ENCODE measurements at regions not wholly inside any gene's neighbourhood (a gene's known extent, or its start where the extent isn't known, plus 50 kb on each side); places are given as distances from the start of the nearest gene placed in this dataset.

DNA sequence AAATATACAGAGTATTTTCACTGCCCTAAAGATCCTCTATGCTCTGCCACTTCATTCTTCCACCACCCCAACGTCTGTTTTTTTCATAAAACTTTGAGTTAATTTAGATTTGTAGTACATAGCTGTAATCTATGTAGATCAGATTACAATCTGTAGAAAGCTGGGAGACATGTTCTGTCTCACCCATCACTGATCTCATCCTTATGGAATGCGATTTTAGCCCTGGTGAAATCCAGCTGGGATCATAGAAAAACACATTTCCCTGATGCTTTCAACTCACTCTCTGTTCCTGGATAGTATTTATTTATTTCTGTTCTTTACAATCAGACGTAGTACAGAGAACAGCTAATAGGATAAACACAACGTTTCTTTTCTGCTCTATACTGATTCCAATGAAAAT lies 521.0 kb downstream of the KIF20B start:
- Histone ChIP-seq H3K4me3 (ENCODE audit: low read depth in 2 of 2, low read length in 2 of 2) (no peak overlapping the region), H3K36me3 (ENCODE audit: control insufficient read depth, insufficient read depth, low read length) (no peaks in the 10 kb centered on the region), H3K27ac (ENCODE audit: low read length) (no peak overlapping the region), H3K9me3 (ENCODE audit: control insufficient read depth, insufficient read depth, low read depth, low read length) (no peaks in the 10 kb centered on the region), H3K4me1 (ENCODE audit: control insufficient read depth, insufficient read depth, low read length) (no peaks in the 10 kb centered on the region), H3K27me3 (ENCODE audit: control insufficient read depth, insufficient read depth, low read length) (no peaks in the 10 kb centered on the region)
- no TSS peak for BruUV-seq (replicated peaks)
- in situ Hi-C loops (cut with HindIII; ENCODE audit: low pct_unique_long_range_greater_than_20kb, low sequenced_read_pairs), result no loop called here
- no peak for ATAC-seq
- no peak for TF ChIP-seq POLR2AphosphoS5 (IDR thresholded peaks at IDR 0.05; ENCODE audit: low read depth, low read length)
- TF ChIP-seq TCF7L2 (IDR thresholded peaks at IDR 0.05; ENCODE audit: low read depth, low read length), result no peak
- TF ChIP-seq, protein P1, sequence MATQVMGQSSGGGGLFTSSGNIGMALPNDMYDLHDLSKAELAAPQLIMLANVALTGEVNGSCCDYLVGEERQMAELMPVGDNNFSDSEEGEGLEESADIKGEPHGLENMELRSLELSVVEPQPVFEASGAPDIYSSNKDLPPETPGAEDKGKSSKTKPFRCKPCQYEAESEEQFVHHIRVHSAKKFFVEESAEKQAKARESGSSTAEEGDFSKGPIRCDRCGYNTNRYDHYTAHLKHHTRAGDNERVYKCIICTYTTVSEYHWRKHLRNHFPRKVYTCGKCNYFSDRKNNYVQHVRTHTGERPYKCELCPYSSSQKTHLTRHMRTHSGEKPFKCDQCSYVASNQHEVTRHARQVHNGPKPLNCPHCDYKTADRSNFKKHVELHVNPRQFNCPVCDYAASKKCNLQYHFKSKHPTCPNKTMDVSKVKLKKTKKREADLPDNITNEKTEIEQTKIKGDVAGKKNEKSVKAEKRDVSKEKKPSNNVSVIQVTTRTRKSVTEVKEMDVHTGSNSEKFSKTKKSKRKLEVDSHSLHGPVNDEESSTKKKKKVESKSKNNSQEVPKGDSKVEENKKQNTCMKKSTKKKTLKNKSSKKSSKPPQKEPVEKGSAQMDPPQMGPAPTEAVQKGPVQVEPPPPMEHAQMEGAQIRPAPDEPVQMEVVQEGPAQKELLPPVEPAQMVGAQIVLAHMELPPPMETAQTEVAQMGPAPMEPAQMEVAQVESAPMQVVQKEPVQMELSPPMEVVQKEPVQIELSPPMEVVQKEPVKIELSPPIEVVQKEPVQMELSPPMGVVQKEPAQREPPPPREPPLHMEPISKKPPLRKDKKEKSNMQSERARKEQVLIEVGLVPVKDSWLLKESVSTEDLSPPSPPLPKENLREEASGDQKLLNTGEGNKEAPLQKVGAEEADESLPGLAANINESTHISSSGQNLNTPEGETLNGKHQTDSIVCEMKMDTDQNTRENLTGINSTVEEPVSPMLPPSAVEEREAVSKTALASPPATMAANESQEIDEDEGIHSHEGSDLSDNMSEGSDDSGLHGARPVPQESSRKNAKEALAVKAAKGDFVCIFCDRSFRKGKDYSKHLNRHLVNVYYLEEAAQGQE (IDR thresholded peaks at IDR 0.05; ENCODE audit: insufficient read depth in 1 of 2, low read depth in 2 of 2, low read length in 1 of 2), result no peak
- intact Hi-C loops (cut with micrococcal nuclease; ENCODE audit: unreplicated experiment), result no loop called here
- ChIA-PET CTCF (no interaction called here), POLR2A (no interaction called here)
- no peak for DNase-seq (ENCODE audit: low read depth, low spot score)

DNA sequence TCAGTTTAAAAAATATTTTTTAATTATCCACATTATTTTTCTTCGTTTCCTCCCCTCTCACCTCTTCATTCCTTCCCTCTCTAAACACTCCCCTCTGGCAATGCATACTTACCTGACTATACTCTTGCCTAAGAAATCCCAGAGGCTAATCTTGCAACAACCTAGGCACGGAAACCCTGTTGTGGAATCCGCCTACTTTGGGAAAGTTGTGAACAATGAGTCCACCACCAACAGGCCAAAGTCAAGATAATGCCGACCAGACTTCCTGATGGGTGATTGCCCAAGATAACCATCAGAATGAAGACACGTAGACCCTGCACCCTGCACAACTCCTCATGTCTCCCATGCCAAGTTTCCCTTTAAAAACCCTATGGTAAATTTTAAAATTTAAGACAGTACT lies 521.5 kb downstream of the KIF20B start:
- no peaks in the 10 kb centered on the region for H3K27me3 ChIP-seq (ENCODE audit: control insufficient read depth, insufficient read depth, low read length)
- H3K4me1 ChIP-seq (ENCODE audit: control insufficient read depth, insufficient read depth, low read length), result no peaks in the 10 kb centered on the region
- POLR2A ChIA-PET, result no interaction called here
- in situ Hi-C loops (cut with HindIII; ENCODE audit: low pct_unique_long_range_greater_than_20kb, low sequenced_read_pairs), result no loop called here
- H3K4me3 ChIP-seq (ENCODE audit: low read depth in 2 of 2, low read length in 2 of 2), result no peak overlapping the region
- no TSS peak for BruUV-seq (replicated peaks)
- TF ChIP-seq, protein P1 (IDR thresholded peaks at IDR 0.05; ENCODE audit: insufficient read depth in 1 of 2, low read depth in 2 of 2, low read length in 1 of 2), result no peak
- TF ChIP-seq POLR2AphosphoS5 (IDR thresholded peaks at IDR 0.05; ENCODE audit: low read depth, low read length) (no peak), TCF7L2 (IDR thresholded peaks at IDR 0.05; ENCODE audit: low read depth, low read length) (no peak), SIN3A (IDR thresholded peaks at IDR 0.05; ENCODE audit: borderline replicate concordance, insufficient read depth, low read depth, low read length) (no peak)
- TF ChIP-seq, protein P2, sequence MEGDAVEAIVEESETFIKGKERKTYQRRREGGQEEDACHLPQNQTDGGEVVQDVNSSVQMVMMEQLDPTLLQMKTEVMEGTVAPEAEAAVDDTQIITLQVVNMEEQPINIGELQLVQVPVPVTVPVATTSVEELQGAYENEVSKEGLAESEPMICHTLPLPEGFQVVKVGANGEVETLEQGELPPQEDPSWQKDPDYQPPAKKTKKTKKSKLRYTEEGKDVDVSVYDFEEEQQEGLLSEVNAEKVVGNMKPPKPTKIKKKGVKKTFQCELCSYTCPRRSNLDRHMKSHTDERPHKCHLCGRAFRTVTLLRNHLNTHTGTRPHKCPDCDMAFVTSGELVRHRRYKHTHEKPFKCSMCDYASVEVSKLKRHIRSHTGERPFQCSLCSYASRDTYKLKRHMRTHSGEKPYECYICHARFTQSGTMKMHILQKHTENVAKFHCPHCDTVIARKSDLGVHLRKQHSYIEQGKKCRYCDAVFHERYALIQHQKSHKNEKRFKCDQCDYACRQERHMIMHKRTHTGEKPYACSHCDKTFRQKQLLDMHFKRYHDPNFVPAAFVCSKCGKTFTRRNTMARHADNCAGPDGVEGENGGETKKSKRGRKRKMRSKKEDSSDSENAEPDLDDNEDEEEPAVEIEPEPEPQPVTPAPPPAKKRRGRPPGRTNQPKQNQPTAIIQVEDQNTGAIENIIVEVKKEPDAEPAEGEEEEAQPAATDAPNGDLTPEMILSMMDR (IDR thresholded peaks at IDR 0.05), result no peak
- DNase-seq (ENCODE audit: low read depth, low spot score) (no peak), ATAC-seq (no peak)
- H3K27ac ChIP-seq (ENCODE audit: low read length), result no peak overlapping the region
- CTCF ChIA-PET, result no interaction called here
- H3K9me3 ChIP-seq (ENCODE audit: control insufficient read depth, insufficient read depth, low read depth, low read length), result no peaks in the 10 kb centered on the region
- intact Hi-C loops (cut with micrococcal nuclease; ENCODE audit: unreplicated experiment), result no loop called here
- H3K36me3 ChIP-seq (ENCODE audit: control insufficient read depth, insufficient read depth, low read length), result no peaks in the 10 kb centered on the region

All from Panc1 (cell line).